Activated CD4-positive, alpha-beta T cell treated with anti-CD3 and anti-CD28 coated beads, Interleukin-2, amount 50 U/mL, for 16 hours (primary cell): ENCODE measurements at regions not wholly inside any gene's neighbourhood (a gene's known extent, or its start where the extent isn't known, plus 50 kb on each side); places are given as distances from the start of the nearest gene placed in this dataset.

Experiments
- DNase-seq: peaks from one replicate; pipeline ENCODE4 v3.0.0-alpha.2; 2020

DNA sequence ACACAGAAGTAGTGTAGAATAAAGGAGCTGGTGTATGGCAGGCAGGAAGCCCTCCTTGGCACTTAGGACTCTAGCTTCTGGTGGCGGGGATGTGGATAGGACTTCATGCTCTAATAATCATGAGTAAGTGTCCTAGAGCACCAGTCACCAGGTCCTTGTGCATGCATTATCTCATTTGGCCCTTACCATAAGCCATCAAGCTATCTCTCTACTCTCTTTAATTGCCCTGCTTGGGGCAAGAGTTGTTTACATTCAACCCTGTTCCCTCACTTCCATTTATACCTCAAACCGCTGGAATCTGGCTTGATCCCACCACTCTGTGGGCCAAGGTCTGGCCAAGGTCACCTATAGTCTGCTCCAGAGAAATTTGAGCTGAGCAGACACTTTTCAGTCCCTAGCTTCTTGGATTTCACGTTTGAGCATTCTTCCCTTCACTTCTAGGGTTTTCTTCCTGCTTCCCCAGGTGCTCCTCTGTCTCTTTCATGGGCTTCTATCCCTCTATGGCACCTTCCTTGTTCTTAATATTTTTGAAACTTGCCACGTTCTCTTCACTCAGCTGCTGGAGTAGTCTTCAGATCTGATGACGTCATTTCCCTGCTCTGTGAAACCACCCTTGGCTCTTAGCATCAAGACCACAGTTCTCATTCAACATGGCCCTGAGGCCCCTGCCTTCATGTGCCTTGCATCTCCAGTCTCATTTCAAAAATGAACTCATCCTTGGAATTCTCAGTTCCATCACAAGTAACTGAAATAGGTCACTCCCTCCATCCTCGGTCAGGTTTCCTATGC is 94.9 kb upstream of the GATA6 start:
- no peak for DNase-seq

DNA sequence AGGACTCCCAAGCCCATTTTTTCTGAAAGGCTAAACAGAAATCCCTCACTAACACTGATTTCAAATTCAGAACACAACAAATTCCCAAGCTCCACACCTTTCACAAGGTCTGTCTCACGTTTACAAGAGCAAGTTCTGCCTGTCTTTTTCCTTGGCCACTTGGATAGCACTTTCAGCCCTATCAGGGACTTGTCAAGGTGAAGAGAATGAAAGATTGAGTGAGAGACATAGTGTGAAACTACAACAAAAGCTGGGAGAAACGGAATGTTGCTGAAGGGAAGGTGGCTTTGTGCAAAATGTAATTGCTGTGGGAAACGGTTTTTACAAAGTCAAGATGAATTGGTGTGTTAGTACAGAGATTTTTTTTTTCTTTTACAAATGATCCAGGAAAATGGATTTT is 89.4 kb upstream of the GATA6 start:
- DNase-seq, result no peak

DNA sequence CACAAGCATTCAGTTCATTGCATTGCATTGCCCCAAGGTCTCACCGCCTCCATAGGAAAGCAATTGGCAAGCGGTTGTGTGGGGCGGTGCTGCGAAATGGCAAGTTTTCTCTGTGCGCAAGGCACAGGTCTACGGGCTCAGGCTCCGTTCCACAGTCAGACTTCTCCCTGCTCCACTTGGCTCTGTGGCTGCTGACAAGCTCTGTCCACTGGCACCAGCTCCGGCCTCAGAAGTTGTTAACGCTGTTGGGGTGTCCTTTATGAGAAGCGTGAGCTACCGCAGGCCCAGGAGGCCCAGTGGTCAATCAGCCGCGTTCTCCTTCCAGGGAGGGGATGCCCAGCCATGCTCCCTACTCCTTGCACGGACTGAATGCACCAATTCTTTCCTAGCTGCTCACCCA is 87.0 kb upstream of the GATA6 start:
- no peak for DNase-seq

DNA sequence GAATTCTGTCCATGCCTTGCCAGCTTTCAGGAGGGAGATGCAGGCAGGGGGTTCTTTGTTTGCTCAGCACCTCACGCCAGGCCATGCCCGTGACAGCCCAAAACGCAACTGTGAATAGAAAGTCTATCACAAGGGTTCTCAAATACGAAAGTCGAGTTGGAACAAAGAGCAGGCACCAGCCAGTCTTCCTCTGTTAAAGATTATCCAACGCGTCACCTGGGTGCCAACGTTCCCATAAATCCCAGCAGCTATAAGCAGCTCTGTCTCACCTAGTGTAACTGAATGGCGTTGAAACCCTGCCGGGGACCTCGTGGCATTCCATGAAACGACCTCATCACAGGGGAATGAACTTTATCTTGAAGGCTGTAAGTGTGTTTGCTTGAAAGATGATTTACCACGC is 84.8 kb upstream of the GATA6 start:
- no peak for DNase-seq

DNA sequence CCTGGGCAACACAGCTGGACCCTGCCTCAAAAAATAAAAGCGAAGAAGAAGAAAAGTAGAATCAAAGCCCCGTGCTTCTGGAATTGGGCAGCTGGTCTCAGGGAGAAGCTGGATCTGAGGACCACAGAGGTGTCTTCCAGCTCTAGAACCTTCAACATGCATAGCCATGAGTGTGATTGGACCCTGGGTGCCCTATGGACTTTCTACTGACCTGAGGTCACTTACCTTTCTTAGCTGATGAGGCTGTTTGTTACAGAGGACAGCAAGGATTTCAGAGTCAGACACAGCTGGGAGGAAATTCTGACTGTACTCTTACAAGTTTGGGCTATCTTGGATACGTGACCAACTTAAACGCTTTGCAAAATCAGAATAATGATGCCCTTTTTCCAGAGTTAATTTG is 82.4 kb upstream of the GATA6 start:
- no peak for DNase-seq

DNA sequence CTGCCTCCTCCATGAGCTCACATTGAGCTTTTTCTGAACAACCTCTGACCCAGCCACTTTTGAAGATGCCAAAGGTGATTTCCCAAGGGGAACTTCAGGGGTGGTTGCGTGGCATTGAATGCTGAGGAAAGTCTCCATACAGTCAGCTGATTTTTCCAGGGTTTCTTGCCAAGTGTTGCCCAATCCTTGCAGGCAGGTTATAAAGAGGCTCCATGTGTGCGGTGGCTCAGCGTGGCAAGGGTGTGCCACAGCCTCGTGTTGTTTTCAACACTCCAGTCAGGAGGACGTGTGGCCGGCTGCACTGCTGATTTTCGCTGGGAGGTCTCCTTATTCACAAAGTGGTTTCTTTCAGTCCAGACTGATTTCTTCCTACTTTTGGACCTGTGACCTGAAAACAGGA is 81.4 kb upstream of the GATA6 start:
- no peak for DNase-seq

DNA sequence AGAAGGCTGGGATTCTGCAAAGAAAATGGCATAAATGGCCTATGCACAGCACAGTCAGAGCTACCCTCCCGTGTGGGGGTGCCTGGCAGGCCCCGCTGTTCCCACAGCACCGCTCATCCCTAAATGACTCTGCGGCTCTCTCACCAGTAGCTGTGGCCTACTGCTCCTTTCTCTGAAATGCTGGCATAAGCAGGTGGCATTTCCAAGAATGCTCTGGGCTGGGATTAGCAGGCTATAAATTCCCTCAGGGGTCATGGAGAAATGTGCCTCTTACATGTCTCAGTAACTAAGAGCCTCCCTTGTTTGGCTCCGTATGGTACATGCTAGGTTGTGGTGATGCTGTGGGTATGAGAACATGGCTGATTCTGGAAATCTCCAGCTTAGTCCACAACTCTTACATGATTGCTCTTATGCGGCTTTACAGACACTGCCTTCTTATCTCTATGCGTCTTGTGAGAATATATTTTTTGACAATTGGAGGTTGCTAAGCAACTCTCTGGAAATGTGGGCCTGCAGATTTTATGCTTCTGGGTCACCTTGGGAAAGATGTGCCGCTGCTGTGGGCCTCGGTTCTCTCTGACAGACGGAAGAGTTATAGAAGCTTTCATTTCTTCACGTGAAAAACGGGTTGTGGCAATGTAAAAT is 80.3 kb upstream of the GATA6 start:
- DNase-seq, result no peak

DNA sequence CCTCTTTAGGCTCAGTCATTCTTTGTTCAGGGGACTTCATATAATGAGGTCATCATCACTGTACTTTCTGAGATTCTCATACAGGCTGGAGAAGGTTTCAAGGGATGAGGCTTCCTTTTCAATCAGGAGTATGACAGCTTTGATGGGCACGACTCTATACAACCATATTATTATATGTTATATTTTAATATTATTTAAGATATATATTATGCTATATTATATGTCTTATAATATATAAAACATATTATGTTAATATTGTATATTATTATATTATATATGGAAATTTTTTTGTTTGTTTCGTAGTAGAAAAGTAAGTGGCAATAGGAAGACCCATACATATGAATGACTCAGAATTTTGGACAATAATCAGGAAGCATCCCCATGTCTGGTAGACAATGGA is 78.0 kb upstream of the GATA6 start:
- DNase-seq, result no peak

DNA sequence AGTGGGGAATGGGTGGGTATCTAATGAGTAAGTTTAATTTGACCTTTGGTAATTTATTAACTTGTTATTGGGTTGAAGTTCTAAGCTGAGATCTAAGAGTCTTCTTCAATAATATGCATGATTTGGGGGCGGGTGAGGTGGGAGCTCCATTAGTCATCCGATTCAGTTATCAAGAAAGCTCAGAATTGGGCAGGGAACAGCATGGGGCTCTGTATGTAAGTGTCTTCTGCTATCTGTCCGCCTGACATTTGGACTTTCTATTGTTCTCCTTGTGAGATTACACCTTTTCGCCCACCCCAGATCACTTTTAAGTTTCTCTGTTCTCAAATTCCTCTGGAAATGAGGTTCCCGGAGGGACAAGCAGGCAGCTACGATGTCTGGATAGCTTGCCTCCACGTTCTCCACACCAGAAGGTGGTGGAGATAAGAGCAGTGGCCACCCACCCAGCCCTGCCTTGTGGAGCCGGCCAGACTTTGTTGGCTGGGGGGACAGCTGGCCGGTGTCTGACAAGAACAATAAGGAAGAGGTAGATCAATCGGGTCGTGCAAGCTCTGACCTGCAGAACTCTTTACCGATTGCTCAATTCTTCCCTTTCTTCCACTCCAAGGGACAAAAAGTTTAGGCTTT is 75.5 kb upstream of the GATA6 start:
- DNase-seq, result no peak

DNA sequence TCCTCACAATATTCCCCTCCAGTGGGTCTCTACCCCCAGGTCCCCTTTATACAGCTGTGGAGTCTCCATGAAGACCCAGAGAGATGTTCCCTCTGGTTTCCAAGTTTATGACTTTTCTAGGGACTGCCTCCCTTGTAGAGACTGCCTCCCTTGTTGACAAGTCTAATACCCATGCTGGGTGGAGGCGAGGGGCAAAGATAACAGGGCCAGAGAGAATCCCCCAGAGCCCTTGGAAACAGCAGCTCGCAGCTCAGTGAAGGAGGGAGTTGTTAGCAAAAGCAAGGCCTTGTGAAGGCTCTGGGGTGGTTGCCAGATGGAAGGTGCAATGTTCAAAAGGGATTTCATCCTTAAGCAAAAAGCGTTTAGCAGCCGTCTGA is 75.0 kb upstream of the GATA6 start:
- DNase-seq, result no peak

DNA sequence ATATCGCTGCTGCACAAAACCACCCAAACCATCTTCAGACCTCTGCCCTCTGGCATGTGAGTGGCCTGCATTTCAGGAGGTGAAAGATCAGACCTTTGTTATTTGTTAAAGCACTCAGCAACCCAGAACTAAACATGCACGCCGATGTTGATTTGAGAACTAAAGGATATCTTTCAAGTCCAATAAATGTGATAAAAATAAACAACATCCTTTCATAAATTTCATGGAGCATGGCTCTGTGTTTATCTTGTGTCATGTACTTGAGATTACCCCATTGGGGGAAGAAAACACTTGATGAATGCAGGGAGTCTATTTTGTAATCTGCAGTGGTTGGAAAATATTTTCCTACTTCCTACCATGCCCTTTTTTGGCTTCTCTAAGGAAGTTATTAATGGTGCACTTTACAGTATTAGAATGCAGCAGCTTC is 70.8 kb upstream of the GATA6 start:
- DNase-seq, result no peak

DNA sequence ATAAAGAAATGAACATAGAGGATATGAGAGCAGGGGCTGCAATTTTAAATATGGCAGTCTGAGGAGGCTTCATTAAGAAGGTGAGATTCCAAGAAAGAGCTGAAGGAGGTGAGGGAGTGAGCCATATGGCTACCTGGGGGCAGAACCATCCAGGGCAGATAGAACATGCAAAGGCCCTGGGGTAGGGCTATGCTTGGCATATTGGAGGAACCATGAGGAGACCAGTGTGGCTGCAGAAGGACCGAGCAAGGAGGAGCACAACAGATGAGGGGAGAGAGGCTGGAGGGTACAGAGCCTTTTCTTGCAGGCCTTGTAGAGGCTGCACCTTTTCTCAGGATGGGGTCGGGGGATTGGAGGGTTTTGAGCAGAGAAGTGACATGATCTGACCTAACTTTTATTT is 69.5 kb upstream of the GATA6 start:
- DNase-seq, result no peak

DNA sequence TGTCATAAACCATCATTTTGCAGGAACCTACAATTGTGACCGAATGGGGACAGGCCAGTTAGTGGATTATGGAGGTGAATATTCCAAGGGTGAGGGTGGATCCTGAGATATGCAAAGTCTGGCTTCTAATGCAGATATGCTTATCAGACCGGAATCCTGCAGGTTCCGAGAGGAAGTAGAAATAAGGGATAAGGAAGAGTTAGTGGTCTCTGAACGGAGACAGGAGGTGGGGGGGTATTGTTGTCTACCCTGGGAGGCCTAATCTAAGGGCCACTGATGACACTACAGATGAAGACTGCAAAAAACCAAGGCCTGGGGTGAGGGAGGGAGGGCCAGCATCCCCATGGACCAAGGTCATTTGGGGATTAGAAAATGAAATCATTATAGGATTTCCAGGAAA is 67.7 kb upstream of the GATA6 start:
- no peak for DNase-seq

DNA sequence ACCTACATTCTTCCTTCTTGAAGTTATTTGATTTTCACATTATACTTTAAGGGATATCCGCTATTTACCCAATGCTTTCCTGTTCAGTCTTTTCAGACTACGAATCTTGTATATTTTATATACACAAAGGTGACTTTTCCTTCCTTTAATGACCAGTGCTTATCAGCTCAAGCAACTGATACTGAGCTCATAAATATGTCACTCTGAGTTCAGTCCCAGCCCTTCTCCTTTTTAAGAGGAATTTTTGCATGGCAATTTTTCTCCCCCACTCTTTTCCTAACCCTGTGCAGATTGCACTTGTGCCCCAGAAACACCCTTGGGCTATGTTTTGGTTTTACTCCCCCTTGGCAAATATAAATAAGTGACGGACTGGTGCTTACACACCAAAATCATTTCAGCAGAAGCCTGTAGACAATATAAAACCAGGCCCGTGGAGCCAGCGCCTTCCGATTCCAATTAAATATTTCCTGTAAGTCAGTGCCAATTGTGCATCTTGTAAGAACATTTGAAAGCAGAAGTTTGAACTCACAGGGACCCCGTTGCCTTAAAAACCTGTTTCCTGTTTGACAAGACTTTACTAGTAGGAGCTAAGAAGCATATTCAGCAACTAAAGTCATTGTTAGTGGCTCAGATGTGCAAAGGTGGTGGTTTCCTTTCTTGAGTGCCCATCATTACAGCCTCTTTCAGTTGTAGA is 66.3 kb upstream of the GATA6 start:
- no peak for DNase-seq

DNA sequence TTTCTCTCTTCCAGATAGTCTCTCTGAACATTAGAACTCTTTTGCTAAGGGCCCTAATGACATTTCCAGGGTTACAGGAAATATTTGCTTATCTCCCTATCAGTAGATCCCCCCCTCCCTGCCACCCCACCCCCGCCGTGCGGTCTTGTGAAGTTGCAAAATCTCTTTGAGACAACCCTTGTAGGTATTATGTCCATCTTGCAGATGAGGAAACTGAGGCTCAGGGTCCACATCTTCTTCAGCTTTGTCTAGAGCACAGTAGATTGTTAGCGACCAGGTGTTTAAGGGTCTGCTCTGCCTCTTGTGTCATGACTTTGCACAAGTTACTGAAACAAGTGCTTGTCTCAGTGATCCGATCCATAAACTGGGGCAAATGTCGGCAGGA is 65.8 kb upstream of the GATA6 start:
- DNase-seq, result no peak

DNA sequence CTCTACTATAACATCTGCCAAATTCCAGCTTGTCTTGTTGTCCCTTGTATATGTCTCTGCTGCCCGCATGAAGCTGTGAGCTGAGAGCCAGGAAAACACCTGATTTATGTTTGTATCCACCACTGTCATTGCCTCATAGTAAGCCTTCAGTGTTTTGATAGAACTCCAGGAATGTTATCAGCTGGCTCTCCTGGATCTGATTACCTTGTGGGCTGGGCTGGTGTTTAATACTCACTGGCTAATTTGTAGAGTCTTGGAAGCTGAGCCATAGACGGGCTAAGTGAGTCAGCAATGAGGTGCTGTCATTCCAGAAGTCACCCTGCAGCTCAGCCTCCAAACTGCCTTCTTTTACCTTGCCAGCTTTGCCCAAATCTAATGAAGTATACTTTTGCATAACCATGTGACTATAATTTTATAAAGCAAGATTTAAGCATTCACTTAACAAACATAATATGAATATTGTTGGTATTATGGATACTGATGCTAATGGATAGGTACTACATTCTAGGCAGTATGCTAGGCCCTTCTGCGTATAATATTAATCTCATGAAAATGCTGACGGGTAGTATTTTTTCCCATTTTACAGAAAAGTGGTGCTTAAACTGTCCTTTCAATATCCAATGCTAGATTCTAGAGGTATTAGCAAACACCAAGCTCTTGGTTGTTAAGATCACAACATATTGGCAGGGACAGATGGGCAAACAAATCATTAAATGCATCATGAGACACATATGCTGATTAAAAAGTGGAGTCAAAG is 62.7 kb upstream of the GATA6 start:
- no peak for DNase-seq

DNA sequence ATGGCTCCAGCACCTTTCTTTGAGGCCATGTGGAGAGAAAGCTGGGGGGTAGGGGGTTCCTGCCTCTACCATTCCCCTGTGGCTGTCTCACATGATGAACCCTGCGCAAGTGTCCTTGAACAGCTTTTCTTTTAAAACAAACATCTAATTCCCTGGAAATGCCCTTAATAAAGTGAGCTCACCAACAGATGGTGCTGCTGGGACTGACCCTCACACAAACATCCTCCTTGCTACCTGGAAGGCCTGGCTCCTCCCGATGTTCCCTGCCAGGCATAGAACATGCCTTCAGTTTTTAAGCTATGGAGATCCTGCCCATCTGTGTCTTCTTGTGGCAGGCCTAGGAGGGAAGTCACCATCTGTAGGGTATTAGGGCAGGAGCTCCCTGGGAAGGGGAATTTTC is 60.7 kb upstream of the GATA6 start:
- DNase-seq, result no peak

DNA sequence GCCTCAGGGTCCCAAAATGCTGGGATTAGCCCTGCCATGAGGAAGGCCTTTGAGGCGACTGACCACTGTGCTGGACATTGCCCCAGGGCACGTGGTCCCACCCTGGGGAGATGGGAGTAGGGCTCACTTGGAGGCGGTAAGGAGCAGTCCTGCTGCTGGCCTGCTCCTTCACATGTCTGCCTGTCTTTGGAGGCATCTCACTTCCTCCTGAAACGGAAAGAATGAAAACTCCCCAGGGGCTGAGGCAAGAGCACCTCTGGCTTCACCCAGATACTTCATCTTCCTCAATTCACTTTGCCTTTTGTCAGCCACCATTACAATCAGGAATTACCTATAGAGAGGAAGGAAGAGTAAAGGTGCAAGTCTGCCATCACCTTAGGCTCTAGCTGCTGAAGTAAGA is 59.9 kb upstream of the GATA6 start:
- DNase-seq, result no peak

DNA sequence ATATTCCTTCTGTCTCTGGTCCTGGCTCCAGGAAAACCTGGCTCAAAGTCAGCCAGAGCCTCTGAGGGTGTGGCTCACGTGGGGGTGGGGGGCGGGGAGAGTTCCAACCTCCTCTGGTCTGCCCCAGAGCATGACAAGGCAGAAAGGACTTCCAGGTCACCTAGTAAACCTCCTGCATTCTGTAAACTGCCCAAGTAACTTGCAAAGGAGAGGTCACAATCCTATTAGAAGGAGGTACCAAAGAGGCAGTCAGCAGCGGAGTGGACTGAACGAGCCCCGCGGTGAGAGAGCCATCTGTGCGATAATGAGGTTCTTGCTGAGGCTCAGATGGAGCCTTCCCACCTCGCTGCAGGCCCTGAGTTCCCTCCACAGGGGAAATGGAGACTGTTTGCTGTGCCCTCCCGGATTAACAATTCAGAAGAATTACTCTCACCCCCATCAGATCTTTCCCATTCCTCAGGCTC is 58.9 kb upstream of the GATA6 start:
- no peak for DNase-seq

DNA sequence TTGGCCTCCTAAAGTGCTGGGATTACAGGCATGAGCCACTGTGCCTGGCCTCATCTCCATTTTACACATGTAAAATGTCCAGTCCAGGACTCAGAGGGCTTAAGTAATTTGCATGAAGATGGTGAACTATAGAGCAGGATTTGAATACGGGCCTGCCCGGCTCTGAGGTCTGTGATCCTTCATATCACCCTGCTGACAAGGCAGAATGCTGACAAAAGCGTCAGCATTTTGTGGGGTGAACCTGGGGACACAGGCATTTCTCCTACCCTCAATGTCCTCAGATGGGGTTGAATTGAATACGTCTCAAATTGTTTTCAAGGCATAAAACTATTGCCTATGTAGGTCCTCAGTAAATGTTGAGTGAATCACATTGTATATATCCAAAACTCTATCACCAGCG is 57.2 kb upstream of the GATA6 start:
- no peak for DNase-seq

DNA sequence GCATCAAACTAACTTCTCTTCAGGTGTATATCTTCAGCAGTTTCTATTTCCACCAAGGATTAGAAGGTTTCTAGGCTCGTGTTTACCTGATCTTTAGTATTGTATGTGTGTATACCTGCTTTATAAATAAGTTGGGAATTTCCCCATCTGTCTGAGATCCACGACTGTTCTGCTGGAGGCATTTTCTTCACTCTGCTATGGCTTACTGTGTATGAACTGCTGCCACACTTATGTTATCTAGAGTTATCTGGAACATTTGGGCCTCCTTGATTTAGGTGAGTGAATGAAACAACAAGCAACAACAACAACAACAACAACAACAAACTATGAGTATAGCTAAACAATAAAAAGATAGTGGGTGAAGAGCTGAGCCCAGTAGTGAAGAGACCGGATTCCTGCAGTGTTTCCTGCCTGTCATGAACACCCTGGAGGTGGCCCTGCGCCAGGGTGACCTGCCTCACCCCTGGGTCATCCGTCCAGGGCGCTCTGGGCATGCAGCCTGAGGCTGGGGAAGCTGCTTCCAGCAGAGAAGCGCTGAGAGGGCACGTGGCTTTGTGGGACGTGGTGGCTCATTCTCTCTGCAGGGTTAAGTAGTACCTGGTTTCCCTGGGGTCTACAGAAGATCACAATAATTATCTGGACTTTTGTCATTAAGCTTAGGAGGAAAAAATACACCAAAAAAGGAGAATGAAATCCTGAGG is 56.1 kb upstream of the GATA6 start:
- no peak for DNase-seq
